Fibroblast of villous mesenchyme (primary cell): ENCODE measurements at regions not wholly inside any gene's neighbourhood (a gene's known extent, or its start where the extent isn't known, plus 50 kb on each side); places are given as distances from the start of the nearest gene placed in this dataset.

Experiments
- DNase-seq: peaks from one replicate; pipeline ENCODE4 v3.0.0-alpha.2; 2010; ENCODE audit warnings: low read depth
- H3K4me3 ChIP-seq: 2 replicates; pipeline ENCODE4 v1.5.1; 2011; ENCODE audit warnings: low read depth, mild to moderate bottlenecking, low read length
- CTCF ChIP-seq: IDR thresholded peaks from 2 replicates; pipeline ENCODE4 v1.5.1; 2012; ENCODE audit warnings: low read depth, mild to moderate bottlenecking, low read length; ENCODE audit not compliant: insufficient read depth

DNA sequence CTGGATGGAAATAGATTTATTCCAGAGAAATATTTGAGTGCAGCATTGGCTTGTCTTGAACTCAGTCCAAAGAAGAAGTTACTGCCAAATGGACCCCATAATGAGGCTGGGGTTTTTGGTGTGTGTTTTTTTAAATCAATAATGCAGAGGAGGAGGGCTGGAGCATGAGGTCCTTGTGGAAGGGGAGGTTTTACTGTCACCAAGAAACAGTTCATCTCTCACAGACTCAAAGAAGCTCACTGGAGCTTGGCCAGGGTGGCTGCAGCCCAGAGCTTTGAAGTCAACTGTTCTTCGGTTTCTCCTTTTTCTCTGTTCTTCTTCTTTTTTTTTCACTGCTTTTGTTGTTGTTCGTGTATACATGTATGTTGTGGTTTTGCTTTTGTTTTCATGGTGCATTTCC lies 377.7 kb downstream of the FBXW7 start:
- TF ChIP-seq CTCF: no peak
- DNase-seq: no peak
- no peak overlapping the region for H3K4me3 ChIP-seq

GRCh38 chr4:152157629-152158028 lies 378.3 kb downstream of the FBXW7 start:
- DNase-seq: no peak
- no peak for TF ChIP-seq CTCF
- no peak overlapping the region for H3K4me3 ChIP-seq

GRCh38 chr4:152156442-152156841 lies 379.4 kb downstream of the FBXW7 start:
- no peak overlapping the region for H3K4me3 ChIP-seq
- no peak for TF ChIP-seq CTCF
- no peak for DNase-seq

DNA sequence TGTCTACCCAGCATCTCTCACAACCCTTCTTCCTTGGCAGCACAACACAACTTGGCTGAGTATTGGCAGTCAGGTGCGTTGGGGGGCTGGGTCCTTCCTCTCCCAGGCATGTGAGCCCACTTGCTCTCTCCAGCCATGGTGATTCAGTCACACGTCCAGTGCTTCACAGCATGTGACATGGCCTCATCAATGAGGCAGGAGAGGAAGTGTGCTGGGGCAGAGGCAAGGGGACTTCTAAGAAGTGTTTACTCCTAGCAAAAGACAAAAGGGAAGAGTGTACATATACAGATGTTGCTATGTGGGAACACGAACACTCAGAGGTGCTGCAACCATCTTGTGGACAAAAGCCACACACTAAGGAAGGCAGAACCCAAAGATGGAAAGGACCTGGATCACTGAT lies 380.8 kb downstream of the FBXW7 start:
- no peak for DNase-seq
- H3K4me3 ChIP-seq: no peak overlapping the region
- TF ChIP-seq CTCF: no peak

DNA sequence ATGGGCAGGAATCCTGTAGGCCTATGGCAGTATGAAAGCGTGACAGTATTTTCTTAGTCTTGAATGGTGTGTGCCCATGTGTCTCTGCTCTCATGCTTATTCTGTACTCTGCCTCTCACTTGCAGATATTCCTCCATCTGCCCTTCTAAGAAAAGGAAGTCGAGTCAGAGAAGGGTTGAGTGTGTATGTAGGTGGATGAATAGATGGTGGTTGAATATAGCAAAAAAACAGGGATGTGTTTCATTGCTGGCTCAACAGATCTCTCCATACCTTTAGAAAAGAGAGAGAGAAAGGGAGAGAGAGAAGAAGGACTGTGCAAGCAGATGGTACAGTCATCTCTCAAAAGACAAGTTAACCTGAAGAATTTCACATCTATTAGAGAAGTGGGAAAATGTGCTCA lies 381.5 kb downstream of the FBXW7 start:
- no peak for DNase-seq
- no peak for TF ChIP-seq CTCF
- no peak overlapping the region for H3K4me3 ChIP-seq

GRCh38 chr4:152153476-152154270 lies 382.2 kb downstream of the FBXW7 start:
- no peak for DNase-seq
- H3K4me3 ChIP-seq: no peak overlapping the region
- TF ChIP-seq CTCF: no peak

- H3K4me3 ChIP-seq: no peak overlapping the region
- no peak for TF ChIP-seq CTCF
- DNase-seq: no peak
Observed at GRCh38 chr4:152150214-152150613, 385.7 kb downstream of the FBXW7 start.
